GM19240 (cell line): ENCODE measurements at regions not wholly inside any gene's neighbourhood (a gene's known extent, or its start where the extent isn't known, plus 50 kb on each side); places are given as distances from the start of the nearest gene placed in this dataset.

Experiments
- DNase-seq: peaks from one replicate; pipeline ENCODE4 v3.0.0; 2011; ENCODE audit warnings: low spot score; ENCODE audit not compliant: insufficient read length

- DNase-seq, result no peak
These were observed 649.4 kb downstream of the DIAPH3 start for GRCh38 chr13:59514316-59514715.

- no peak for DNase-seq
These were observed 643.9 kb downstream of the DIAPH3 start for GRCh38 chr13:59519819-59520218.

GRCh38 chr13:59521549-59521948 lies 642.2 kb downstream of the DIAPH3 start:
- DNase-seq, result no peak

GRCh38 chr13:59522652-59523051 lies 641.1 kb downstream of the DIAPH3 start:
- no peak for DNase-seq

- DNase-seq, result no peak
These were observed 636.2 kb downstream of the DIAPH3 start for GRCh38 chr13:59527500-59527899.

GRCh38 chr13:59531571-59532091 lies 632.1 kb downstream of the DIAPH3 start:
- DNase-seq, result no peak

- no peak for DNase-seq
These were observed 631.3 kb downstream of the DIAPH3 start for GRCh38 chr13:59532405-59532804.

GRCh38 chr13:59533561-59534555 lies 629.9 kb downstream of the DIAPH3 start:
- DNase-seq, result no peak

- DNase-seq, result no peak
These were observed 628.9 kb downstream of the DIAPH3 start for GRCh38 chr13:59534806-59535205.

GRCh38 chr13:59537500-59537899 lies 626.2 kb downstream of the DIAPH3 start:
- no peak for DNase-seq

GRCh38 chr13:59538512-59538911 lies 625.2 kb downstream of the DIAPH3 start:
- no peak for DNase-seq

- no peak for DNase-seq
These were observed 621.4 kb downstream of the DIAPH3 start for GRCh38 chr13:59542303-59542702.

- DNase-seq, result no peak
These were observed 620.3 kb downstream of the DIAPH3 start for GRCh38 chr13:59543418-59543817.

- no peak for DNase-seq
These were observed 618.7 kb downstream of the DIAPH3 start for GRCh38 chr13:59545007-59545406.

- no peak for DNase-seq
These were observed 617.5 kb downstream of the DIAPH3 start for GRCh38 chr13:59546178-59546577.

GRCh38 chr13:59547950-59548349 lies 615.8 kb downstream of the DIAPH3 start:
- no peak for DNase-seq

- DNase-seq, result no peak
These were observed 600.8 kb downstream of the DIAPH3 start for GRCh38 chr13:59562924-59563323.

GRCh38 chr13:59566561-59566960 lies 597.2 kb downstream of the DIAPH3 start:
- no peak for DNase-seq

- DNase-seq, result no peak
These were observed 595.4 kb downstream of the DIAPH3 start for GRCh38 chr13:59568306-59568705.

GRCh38 chr13:59570204-59570603 lies 593.5 kb downstream of the DIAPH3 start:
- DNase-seq, result no peak

- no peak for DNase-seq
These were observed 579.6 kb downstream of the DIAPH3 start for GRCh38 chr13:59584101-59584500.

- no peak for DNase-seq
These were observed 578.7 kb downstream of the DIAPH3 start for GRCh38 chr13:59584761-59585670.
